Neural progenitor cell (in vitro differentiated cells): ENCODE measurements at regions not wholly inside any gene's neighbourhood (a gene's known extent, or its start where the extent isn't known, plus 50 kb on each side); places are given as distances from the start of the nearest gene placed in this dataset.

ENCODE experiments used
- DNase-seq: peaks from one replicate; pipeline ENCODE4 v3.0.0-alpha.2; 2016; ENCODE audit warnings: low spot score
- H2AFZ ChIP-seq: fragments of 200-600 bp; sonication (generic); replicated peaks from 2 replicates; pipeline ENCODE4 v1.6.1; 2016; ENCODE audit warnings: antibody characterized with exemption
- H3F3A ChIP-seq: fragments of 200-600 bp; sonication (generic); 2 replicates; pipeline ENCODE4 v1.6.1; 2016; ENCODE audit warnings: antibody characterized with exemption, low read depth
- H3K27ac ChIP-seq: fragments of 200-600 bp; sonication (generic); 2 replicates; pipeline ENCODE4 v1.5.1; 2016; ENCODE audit warnings: mild to moderate bottlenecking
- H3K27me3 ChIP-seq: fragments of 200-600 bp; sonication (generic); 2 replicates; pipeline ENCODE4 v1.6.1; 2016; ENCODE audit warnings: mild to moderate bottlenecking, moderate library complexity
- H3K36me3 ChIP-seq: fragments of 200-600 bp; sonication (generic); 2 replicates; pipeline ENCODE4 v1.5.1; 2016
- H3K4me1 ChIP-seq: fragments of 200-600 bp; sonication (generic); 2 replicates; pipeline ENCODE4 v1.6.1; 2016; ENCODE audit warnings: mixed run types
- H3K4me2 ChIP-seq: fragments of 200-600 bp; sonication (generic); 2 replicates; pipeline ENCODE4 v1.6.1; 2016
- H3K4me3 ChIP-seq: fragments of 200-600 bp; sonication (generic); 2 replicates; pipeline ENCODE4 v1.5.1; 2016
- H3K79me2 ChIP-seq: fragments of 200-600 bp; sonication (generic); 2 replicates; pipeline ENCODE4 v1.6.1; 2016; ENCODE audit warnings: low read depth
- H3K9ac ChIP-seq: fragments of 200-600 bp; sonication (generic); 2 replicates; pipeline ENCODE4 v1.6.1; 2016
- H3K9me3 ChIP-seq: fragments of 200-600 bp; sonication (generic); 2 replicates; pipeline ENCODE4 v1.5.1; 2016; ENCODE audit warnings: low read depth
- H4K20me1 ChIP-seq: fragments of 200-600 bp; sonication (generic); 2 replicates; pipeline ENCODE4 v1.6.1; 2016; ENCODE audit warnings: low read depth
- H3K27ac Mint-ChIP-seq: 3 replicates; pipeline ENCODE4 v1.8.0; 2021; ENCODE audit warnings: mixed read lengths
- H3K27me3 Mint-ChIP-seq: 2 replicates; pipeline ENCODE4 v1.8.0; 2022; ENCODE audit warnings: low read depth, mild to moderate bottlenecking, inconsistent platforms, moderate library complexity, mixed read lengths; ENCODE audit not compliant: insufficient read depth
- H3K36me3 Mint-ChIP-seq: 3 replicates; pipeline ENCODE4 v1.8.0; 2021; ENCODE audit warnings: mixed read lengths
- H3K4me1 Mint-ChIP-seq: 3 replicates; pipeline ENCODE4 v1.8.0; 2021; ENCODE audit warnings: mixed read lengths
- H3K4me3 Mint-ChIP-seq: 3 replicates; pipeline ENCODE4 v1.8.0; 2021; ENCODE audit warnings: mild to moderate bottlenecking, moderate library complexity, mixed read lengths
- H3K9me3 Mint-ChIP-seq: 3 replicates; pipeline ENCODE4 v1.8.0; 2020; ENCODE audit warnings: mixed read lengths
- EZH2 ChIP-seq: fragments of 200-600 bp; sonication (generic); IDR thresholded peaks from 2 replicates; pipeline ENCODE4 v1.6.1; 2017; ENCODE audit warnings: antibody characterized with exemption, mild to moderate bottlenecking, moderate library complexity
- EZH2phosphoT487 ChIP-seq: fragments of 200-600 bp; sonication (generic); IDR thresholded peaks from 2 replicates; pipeline ENCODE4 v1.6.1; 2017; ENCODE audit warnings: antibody characterized with exemption
- TF ChIP-seq, protein P1 (sequence below): fragments of 200-600 bp; sonication (generic); IDR thresholded peaks from 2 replicates; pipeline ENCODE4 v1.5.1; 2017; ENCODE audit warnings: antibody characterized with exemption, mild to moderate bottlenecking

DNA sequence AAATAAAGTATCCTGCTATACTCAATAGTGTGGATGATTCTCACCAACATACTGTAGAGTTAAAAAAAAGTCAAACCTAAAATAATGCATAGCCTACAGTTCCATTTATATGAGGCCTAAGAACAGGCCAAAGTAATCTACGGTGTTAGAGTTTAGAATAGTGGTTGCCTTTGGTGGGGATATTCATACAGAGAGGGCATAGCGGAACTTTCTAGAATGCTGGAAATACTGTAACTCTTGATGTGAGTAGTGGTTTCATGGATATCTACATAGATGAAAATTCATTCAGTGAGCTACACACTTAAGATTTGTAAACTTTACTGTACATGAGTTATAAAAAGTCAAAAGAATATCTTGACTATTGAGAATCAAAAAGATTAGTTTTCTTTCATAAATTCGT lies 349.9 kb upstream of the NFE2L3 start:
- H3K36me3 Mint-ChIP-seq, result no peaks in the 10 kb centered on the region
- DNase-seq, result no peak
- no peaks in the 10 kb centered on the region for H3K27me3 Mint-ChIP-seq
- no peaks in the 10 kb centered on the region for H3K9me3 Mint-ChIP-seq
- no peak overlapping the region for H3K4me3 Mint-ChIP-seq
- Histone ChIP-seq H3K4me3 (no peak overlapping the region), H3K27me3 (no peaks in the 10 kb centered on the region), H3K4me2 (no peak overlapping the region), H4K20me1 (no peaks in the 10 kb centered on the region), H2AFZ (no peak overlapping the region), H3K9me3 (no peaks in the 10 kb centered on the region), H3K79me2 (no peaks in the 10 kb centered on the region), H3K27ac (no peak overlapping the region), H3K9ac (no peak overlapping the region), H3K36me3 (no peaks in the 10 kb centered on the region), H3K4me1 (peaks cover 5% of the 10 kb centered on the region), H3F3A (no peaks in the 10 kb centered on the region)
- H3K27ac Mint-ChIP-seq, result no peak overlapping the region
- peaks cover 8% of the 10 kb centered on the region for H3K4me1 Mint-ChIP-seq
- TF ChIP-seq EZH2phosphoT487 (no peak), EZH2 (no peak)
- TF ChIP-seq, protein P1, sequence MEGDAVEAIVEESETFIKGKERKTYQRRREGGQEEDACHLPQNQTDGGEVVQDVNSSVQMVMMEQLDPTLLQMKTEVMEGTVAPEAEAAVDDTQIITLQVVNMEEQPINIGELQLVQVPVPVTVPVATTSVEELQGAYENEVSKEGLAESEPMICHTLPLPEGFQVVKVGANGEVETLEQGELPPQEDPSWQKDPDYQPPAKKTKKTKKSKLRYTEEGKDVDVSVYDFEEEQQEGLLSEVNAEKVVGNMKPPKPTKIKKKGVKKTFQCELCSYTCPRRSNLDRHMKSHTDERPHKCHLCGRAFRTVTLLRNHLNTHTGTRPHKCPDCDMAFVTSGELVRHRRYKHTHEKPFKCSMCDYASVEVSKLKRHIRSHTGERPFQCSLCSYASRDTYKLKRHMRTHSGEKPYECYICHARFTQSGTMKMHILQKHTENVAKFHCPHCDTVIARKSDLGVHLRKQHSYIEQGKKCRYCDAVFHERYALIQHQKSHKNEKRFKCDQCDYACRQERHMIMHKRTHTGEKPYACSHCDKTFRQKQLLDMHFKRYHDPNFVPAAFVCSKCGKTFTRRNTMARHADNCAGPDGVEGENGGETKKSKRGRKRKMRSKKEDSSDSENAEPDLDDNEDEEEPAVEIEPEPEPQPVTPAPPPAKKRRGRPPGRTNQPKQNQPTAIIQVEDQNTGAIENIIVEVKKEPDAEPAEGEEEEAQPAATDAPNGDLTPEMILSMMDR, result no peak

DNA sequence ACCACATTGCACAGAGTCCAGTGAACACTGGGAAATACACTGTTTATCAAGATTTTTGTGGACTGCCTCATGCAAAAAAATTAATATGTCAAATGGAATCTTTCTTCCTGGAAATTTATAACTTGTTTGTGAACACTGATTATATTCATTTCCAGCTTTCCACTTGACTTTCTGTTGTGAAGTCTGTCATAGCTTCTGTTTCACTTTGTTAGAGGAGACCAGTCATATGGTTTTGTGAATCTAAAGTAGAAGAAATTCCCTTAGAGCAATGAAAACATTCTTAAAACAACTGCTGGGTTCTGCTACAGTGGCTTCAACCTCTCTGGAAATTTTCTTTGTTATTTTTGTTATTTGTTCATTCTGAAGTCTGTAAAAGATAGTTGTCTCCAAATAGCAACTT lies 349.5 kb upstream of the NFE2L3 start:
- no peaks in the 10 kb centered on the region for H3K79me2 ChIP-seq
- H3K36me3 ChIP-seq, result no peaks in the 10 kb centered on the region
- no peak overlapping the region for H3K4me2 ChIP-seq
- no peaks in the 10 kb centered on the region for H3K27me3 ChIP-seq
- H3K27ac ChIP-seq, result no peak overlapping the region
- H3K4me3 ChIP-seq, result no peak overlapping the region
- H3K9me3 ChIP-seq, result no peaks in the 10 kb centered on the region
- H2AFZ ChIP-seq, result no peak overlapping the region
- DNase-seq, result no peak
- Mint-ChIP-seq H3K4me1 (peaks cover 8% of the 10 kb centered on the region), H3K4me3 (no peak overlapping the region), H3K27me3 (no peaks in the 10 kb centered on the region), H3K9me3 (no peaks in the 10 kb centered on the region), H3K36me3 (no peaks in the 10 kb centered on the region), H3K27ac (no peak overlapping the region)
- TF ChIP-seq EZH2, result no peak
- TF ChIP-seq, protein P1, result no peak
- no peak for TF ChIP-seq EZH2phosphoT487
- no peaks in the 10 kb centered on the region for H4K20me1 ChIP-seq
- H3K4me1 ChIP-seq, result peaks cover 7% of the 10 kb centered on the region
- H3K9ac ChIP-seq, result no peak overlapping the region
- no peaks in the 10 kb centered on the region for H3F3A ChIP-seq

DNA sequence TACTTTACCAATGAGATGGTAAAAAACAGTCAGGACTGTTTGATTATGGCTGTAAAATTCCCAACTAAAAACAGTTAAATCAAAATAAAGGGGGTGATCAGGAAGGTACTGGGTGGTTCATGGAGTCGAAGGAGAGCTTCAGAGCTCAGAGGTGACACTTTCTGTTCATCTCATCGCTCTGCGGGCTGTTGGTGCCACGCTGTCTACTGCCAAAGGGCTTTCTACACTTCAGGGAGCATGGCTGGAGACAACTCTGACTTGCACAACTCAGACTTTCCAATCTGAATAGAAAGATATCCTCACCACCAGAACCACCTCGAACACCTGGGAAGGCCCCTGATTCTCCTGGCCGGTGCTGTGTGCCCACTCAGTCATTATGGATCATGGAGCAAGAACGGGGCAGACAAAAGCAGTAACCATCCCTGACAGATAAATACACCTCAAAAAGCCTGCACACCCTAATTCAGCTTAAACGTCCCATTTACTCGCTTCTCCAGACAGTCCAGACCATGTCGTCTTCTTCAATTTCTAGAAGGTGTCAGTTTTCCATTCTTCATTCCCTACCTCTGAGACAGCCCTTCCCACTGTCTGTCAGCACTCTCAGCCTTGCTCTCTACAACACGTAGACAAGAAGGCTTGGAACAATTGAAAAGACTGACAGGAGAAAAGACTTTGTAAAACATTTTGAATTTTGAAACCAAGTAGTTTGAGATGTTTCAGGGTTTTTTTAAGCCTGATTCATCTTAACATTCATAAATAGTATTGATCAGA lies 348.7 kb upstream of the NFE2L3 start:
- TF ChIP-seq EZH2phosphoT487 (no peak), EZH2 (no peak)
- TF ChIP-seq, protein P1, result no peak
- no peak for DNase-seq
- no peaks in the 10 kb centered on the region for H3K27me3 Mint-ChIP-seq

More for the DNA sequence above, 348.7 kb upstream of the NFE2L3 start:
- Histone ChIP-seq H3K9me3 (no peaks in the 10 kb centered on the region), H3K4me1 (peaks cover 7% of the 10 kb centered on the region), H3K27me3 (no peaks in the 10 kb centered on the region), H3K36me3 (no peaks in the 10 kb centered on the region), H4K20me1 (no peaks in the 10 kb centered on the region), H3K79me2 (no peaks in the 10 kb centered on the region), H3K27ac (no peak overlapping the region), H3K4me3 (no peak overlapping the region), H3K9ac (no peak overlapping the region), H3K4me2 (no peak overlapping the region), H2AFZ (no peak overlapping the region), H3F3A (no peaks in the 10 kb centered on the region)
- Mint-ChIP-seq H3K4me3 (no peak overlapping the region), H3K4me1 (peaks cover 8% of the 10 kb centered on the region), H3K36me3 (no peaks in the 10 kb centered on the region), H3K27ac (peak overlapping the region; percentile 15), H3K9me3 (no peaks in the 10 kb centered on the region)
